Activated T-helper 9 cell treated with anti-CD3 and anti-CD28 coated beads, Interleukin-2, amount 50 U/mL, for 16 hours (primary cell): ENCODE measurements at regions not wholly inside any gene's neighbourhood (a gene's known extent, or its start where the extent isn't known, plus 50 kb on each side); places are given as distances from the start of the nearest gene placed in this dataset.
"Not testable (repeated sequence)": the region's sequence is repeated elsewhere in the genome, so short reads cannot be mapped to it uniquely, and the experiment has no call there.

Source experiments
- DNase-seq: peaks from one replicate; pipeline ENCODE4 v3.0.0-alpha.2; 2020; ENCODE audit warnings: low read depth

DNA sequence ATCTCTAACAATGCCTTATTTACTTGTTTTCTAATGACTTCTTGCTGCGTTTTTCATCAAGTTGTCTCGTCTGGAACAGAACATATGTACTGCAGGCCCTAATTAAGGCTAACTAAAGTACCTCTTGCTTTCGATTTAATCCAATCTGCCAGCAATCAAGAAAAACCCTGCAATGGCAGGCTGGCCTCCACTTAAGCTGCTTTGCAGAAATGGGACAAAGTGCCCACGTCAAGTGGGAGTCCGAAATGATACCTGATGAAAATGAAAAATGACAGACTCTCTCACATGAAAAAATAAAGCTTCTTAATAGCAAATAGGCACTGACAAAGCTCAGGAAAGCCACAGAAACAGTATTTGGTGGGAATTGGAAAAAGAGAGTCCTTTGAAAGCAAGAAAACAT lies 1454.7 kb downstream of the FAM181B start:
- no peak for DNase-seq

DNA sequence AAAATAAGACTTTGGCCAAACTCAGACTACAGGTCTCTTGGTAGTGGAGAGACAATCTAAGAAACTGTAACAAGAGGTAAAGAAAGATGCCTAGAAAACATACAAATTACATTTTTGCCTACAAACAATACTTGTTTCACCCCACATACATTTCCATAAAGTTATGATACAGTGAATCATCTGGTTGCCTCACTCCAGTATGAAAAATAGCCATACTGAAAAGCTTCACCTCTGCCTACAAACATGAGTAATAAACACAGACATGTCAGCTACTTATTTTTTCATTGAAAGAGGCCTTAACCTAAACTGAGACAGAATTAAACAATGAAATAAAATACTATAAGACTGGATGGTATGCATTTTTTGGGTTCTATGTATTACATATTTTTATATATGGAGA lies 1463.0 kb downstream of the FAM181B start:
- no peak for DNase-seq

- no peak for DNase-seq
Measured at GRCh38 chr11:81267246-81267645, 1466.4 kb downstream of the FAM181B start.

- no peak for DNase-seq
Measured at GRCh38 chr11:81259471-81259870, 1474.2 kb downstream of the FAM181B start.

DNA sequence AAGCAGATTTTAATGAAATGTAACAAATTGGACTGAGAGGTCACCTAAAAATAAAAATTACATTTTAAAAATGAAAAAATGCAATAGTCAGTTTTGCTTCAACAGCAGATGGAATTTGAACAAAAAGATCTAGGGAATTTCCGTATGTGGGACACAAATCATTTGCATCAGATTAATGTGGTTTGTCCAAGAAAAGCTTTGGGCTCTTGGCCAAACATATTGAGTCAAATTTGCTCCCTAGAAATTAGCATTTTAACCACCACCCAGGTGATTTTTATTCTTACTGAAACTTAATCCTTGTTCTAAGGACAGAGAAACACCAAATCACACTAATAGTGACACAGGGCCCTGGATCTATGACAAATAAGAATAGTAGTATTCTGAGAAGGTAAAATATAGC lies 1477.8 kb downstream of the FAM181B start:
- no peak for DNase-seq

- DNase-seq: no peak
Measured at GRCh38 chr11:81253244-81253643, 1480.4 kb downstream of the FAM181B start.

DNA sequence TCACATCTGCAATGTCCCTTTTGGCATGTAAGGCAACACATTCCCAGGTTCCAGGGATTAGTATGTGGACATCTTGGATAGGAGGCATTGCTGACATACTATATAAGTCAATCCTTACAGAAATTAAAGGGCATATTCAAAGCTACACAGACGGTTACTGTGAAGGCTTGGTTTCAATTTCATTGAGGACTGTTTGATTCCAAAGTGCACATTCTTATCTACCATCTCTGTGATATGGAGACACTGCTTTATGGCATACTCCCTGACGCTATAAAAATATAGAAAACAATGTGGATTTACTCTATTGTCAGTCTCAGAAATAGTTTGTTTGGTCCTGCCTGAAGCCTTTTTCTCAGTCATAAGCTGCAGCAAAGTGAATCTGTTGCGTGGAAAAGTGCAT lies 1486.7 kb downstream of the FAM181B start:
- DNase-seq: no peak

GRCh38 chr11:81245791-81246190 lies 1487.9 kb downstream of the FAM181B start:
- no peak for DNase-seq

DNA sequence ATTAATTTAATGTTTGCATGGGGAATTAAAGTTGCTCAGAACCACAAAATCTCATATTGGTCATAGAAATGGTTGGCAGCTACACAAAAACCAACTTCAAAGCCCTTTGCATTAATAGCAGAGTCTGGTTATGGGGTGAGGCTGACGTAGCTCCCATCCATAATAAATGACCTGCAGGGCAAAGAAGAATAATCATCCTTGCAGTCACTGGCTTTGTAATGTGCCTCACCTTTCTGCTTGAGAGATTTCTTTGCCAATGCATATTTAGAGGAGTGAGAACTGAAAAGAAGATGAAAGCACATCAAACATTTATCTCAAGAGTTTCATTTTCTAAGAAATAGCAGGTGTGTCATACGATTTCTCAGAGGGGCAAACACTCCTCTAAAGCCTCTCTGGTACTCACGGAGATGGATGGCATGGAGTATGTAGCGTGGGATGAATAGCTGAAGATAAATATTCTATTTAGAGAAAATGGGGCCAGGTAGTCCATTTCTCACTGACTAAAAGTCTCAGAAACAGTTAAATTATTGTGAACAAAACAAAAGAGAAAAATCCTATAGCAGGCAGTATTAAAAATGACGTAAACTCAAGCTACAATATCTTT lies 1491.9 kb downstream of the FAM181B start:
- DNase-seq: no peak

GRCh38 chr11:81237139-81237538 lies 1496.5 kb downstream of the FAM181B start:
- no peak for DNase-seq

GRCh38 chr11:81227409-81227808 lies 1506.3 kb downstream of the FAM181B start:
- DNase-seq: not testable (repeated sequence)

- DNase-seq: no peak
Measured at GRCh38 chr11:81224396-81224795, 1509.3 kb downstream of the FAM181B start.

DNA sequence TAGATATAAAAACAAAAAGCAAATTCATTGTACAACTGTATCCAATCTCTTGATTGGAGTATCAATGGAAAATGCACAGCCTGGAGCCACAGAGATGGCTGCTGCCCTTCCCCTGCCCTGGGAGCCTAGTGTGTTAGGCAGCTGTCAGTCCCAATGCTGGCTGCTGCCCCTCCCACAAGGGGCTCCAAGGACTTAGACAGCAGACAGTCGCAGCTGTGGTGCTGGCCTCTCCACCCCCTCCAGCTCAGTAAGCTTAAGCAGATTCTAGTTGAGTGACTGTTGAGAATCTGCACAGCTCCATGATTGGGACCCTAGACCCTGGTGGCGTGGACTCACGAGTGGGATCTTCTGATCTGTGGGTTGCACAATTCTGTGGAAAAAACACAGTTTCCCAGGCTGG lies 1511.2 kb downstream of the FAM181B start:
- DNase-seq: no peak

- DNase-seq: no peak
Measured at GRCh38 chr11:81220146-81220895, 1513.3 kb downstream of the FAM181B start.

- no peak for DNase-seq
Measured at GRCh38 chr11:81219661-81220060, 1514.0 kb downstream of the FAM181B start.

- no peak for DNase-seq
Measured at GRCh38 chr11:81218440-81218839, 1515.2 kb downstream of the FAM181B start.

- DNase-seq: no peak
Measured at GRCh38 chr11:81211050-81211449, 1522.6 kb downstream of the FAM181B start.

GRCh38 chr11:81207421-81208054 lies 1526.1 kb downstream of the FAM181B start:
- no peak for DNase-seq

DNA sequence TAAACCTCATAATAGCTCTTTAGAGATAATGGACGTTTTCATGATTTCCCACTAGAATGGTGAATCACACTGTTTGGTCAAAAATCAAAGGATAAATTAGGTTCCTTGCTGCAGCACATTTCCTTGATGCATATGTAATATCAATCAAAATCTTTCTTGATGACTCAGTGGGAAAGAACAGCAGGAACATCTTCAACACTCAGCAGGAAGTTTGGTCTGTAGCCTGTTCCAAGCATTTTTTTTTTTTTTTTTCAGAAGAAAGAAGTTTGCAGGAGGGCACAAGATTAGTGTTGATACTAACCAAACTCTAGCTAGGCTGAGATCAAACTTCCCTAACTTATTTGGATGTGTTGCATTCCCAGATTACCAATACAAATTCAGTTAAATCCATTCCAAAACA lies 1529.8 kb downstream of the FAM181B start:
- no peak for DNase-seq

DNA sequence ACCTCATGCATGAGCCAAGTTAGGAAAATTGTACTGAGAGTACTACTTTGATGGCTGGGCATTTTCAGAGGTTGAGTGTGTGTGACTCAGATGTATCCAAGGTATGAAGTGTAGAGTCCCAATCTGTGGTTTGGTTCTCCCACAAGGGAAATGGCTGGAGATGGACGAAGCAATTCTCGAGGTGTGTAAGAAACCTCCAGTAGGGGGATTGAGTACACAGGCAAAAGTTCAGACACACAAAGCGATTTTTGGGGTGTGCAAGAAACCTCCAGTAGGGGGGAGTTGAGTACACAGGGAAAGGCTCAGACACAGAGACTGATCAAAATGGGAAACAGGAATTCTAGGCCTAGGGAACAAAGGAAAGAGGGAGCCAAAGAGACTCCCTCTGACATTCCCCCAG lies 1536.3 kb downstream of the FAM181B start:
- no peak for DNase-seq

DNA sequence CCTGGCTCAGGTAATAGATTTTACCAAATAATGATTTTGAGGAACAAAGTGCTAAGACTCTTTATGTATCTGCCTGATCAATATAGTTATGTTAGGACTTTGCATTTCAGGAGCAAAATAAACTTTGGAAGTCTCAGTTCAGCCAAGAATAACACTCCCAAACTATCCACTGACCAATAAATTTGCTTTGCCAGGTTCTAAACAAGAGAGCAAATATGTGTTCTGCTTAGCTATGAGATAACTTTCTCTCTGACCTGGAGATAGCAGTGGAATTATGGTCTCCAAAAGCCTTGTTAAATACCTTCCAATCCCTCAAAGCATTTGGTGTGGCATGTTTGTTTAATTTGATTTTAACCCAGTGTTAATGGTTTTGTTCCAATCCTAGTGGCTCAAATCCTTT lies 1541.1 kb downstream of the FAM181B start:
- no peak for DNase-seq

DNA sequence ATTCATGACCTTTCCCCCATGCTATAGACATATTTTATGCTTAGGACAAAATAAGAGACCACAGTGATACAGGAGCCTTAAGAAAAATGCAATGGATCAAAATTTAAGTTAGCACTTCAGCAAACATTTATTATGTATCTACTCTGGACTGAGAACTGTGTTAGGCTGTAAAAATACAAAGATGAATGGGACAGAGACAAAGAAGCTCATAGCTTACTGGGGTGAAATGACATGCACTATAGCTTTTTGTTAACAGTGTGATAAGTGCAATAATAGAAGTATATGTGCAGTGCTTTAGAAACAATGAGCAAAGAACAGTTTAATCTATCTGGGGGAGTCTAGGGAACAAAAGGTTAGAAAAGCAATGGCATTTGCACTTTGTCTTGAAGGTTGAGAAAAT lies 1543.1 kb downstream of the FAM181B start:
- no peak for DNase-seq

- DNase-seq: not testable (repeated sequence)
Measured at GRCh38 chr11:81187033-81187432, 1546.6 kb downstream of the FAM181B start.
